ENCODE measurements at regions not wholly inside any gene's neighbourhood (a gene's known extent, or its start where the extent isn't known, plus 50 kb on each side); places are given as distances from the start of the nearest gene placed in this dataset.

GRCh38 chr9:82385633-82386032 is 397.1 kb downstream of the SPATA31D1 start:
- Mint-ChIP-seq H3K4me1 (no peaks in the 10 kb centered on the region), H3K9me3 (peaks cover 36% of the 10 kb centered on the region), H3K27me3 (ENCODE audit: low read depth, poor library complexity) (no peaks in the 10 kb centered on the region), H3K27ac (no peak overlapping the region), H3K36me3 (ENCODE audit: low read depth) (peaks cover 1% of the 10 kb centered on the region), H3K4me3 (no peak overlapping the region)
- TF ChIP-seq CTCF (IDR thresholded peaks at IDR 0.05), result no peak
- no peak for DNase-seq

- H3K27me3 Mint-ChIP-seq (ENCODE audit: low read depth, poor library complexity), result no peaks in the 10 kb centered on the region
- H3K27ac Mint-ChIP-seq, result no peak overlapping the region
- no peak for TF ChIP-seq CTCF (IDR thresholded peaks at IDR 0.05)
- no peaks in the 10 kb centered on the region for H3K36me3 Mint-ChIP-seq (ENCODE audit: low read depth)
- H3K9me3 Mint-ChIP-seq, result no peaks in the 10 kb centered on the region
- peaks cover 6% of the 10 kb centered on the region for H3K4me1 Mint-ChIP-seq
- DNase-seq, result no peak
- no peak overlapping the region for H3K4me3 Mint-ChIP-seq
Measured at GRCh38 chr9:82397534-82397933, 409.0 kb downstream of the SPATA31D1 start.

GRCh38 chr9:82404196-82404870 is 415.8 kb downstream of the SPATA31D1 start:
- peaks cover 24% of the 10 kb centered on the region for H3K4me1 Mint-ChIP-seq
- H3K4me3 Mint-ChIP-seq, result no peak overlapping the region
- no peak for TF ChIP-seq CTCF (IDR thresholded peaks at IDR 0.05)
- peak overlapping the region; percentile 10 for H3K27ac Mint-ChIP-seq
- no peaks in the 10 kb centered on the region for H3K27me3 Mint-ChIP-seq (ENCODE audit: low read depth, poor library complexity)
- no peak for DNase-seq
- H3K9me3 Mint-ChIP-seq, result no peaks in the 10 kb centered on the region
- no peaks in the 10 kb centered on the region for H3K36me3 Mint-ChIP-seq (ENCODE audit: low read depth)

- Mint-ChIP-seq H3K4me1 (peaks cover 22% of the 10 kb centered on the region), H3K4me3 (no peak overlapping the region), H3K9me3 (no peaks in the 10 kb centered on the region), H3K36me3 (ENCODE audit: low read depth) (no peaks in the 10 kb centered on the region), H3K27ac (no peak overlapping the region), H3K27me3 (ENCODE audit: low read depth, poor library complexity) (no peaks in the 10 kb centered on the region)
- DNase-seq, result no peak
- TF ChIP-seq CTCF (IDR thresholded peaks at IDR 0.05), result no peak
Measured at GRCh38 chr9:82404881-82405280, 416.3 kb downstream of the SPATA31D1 start.

GRCh38 chr9:82406456-82407085 is 418.0 kb downstream of the SPATA31D1 start:
- Mint-ChIP-seq H3K4me1 (peaks cover 22% of the 10 kb centered on the region), H3K36me3 (ENCODE audit: low read depth) (no peaks in the 10 kb centered on the region), H3K9me3 (no peaks in the 10 kb centered on the region), H3K27ac (no peak overlapping the region), H3K4me3 (no peak overlapping the region), H3K27me3 (ENCODE audit: low read depth, poor library complexity) (peaks cover 3% of the 10 kb centered on the region)
- TF ChIP-seq CTCF (IDR thresholded peaks at IDR 0.05), result no peak
- no peak for DNase-seq

- peaks cover 15% of the 10 kb centered on the region for H3K9me3 Mint-ChIP-seq
- peaks cover 11% of the 10 kb centered on the region for H3K4me1 Mint-ChIP-seq
- H3K27ac Mint-ChIP-seq, result no peak overlapping the region
- peaks cover 3% of the 10 kb centered on the region for H3K27me3 Mint-ChIP-seq (ENCODE audit: low read depth, poor library complexity)
- no peak for DNase-seq
- no peak overlapping the region for H3K4me3 Mint-ChIP-seq
- TF ChIP-seq CTCF (IDR thresholded peaks at IDR 0.05), result no peak
- H3K36me3 Mint-ChIP-seq (ENCODE audit: low read depth), result peaks cover 6% of the 10 kb centered on the region
Measured at GRCh38 chr9:82410306-82410705, 421.7 kb downstream of the SPATA31D1 start.
